WTC11 (cell line): ENCODE measurements at regions not wholly inside any gene's neighbourhood (a gene's known extent, or its start where the extent isn't known, plus 50 kb on each side); places are given as distances from the start of the nearest gene placed in this dataset.

ENCODE experiments used
- ATAC-seq: fragments of 200-7000 bp; cut with Tn5 transposase; 2 replicates; pipeline ENCODE4 v1.10.0; 2021; ENCODE audit warnings: mild to moderate bottlenecking, moderate library complexity
- CTCF ChIA-PET: fragments of 300-600 bp; sonication (Branson Sonifier 250); formaldehyde crosslinking; loops from one replicate; lab custom pipeline; 2021; ENCODE audit warnings: antibody characterized with exemption; lab: Charles Lee
- POLR2A ChIA-PET: fragments of 350-600 bp; sonication (Branson Sonifier 250); formaldehyde crosslinking; loops from one replicate; lab custom pipeline; 2021; ENCODE audit warnings: antibody characterized with exemption; lab: Charles Lee
- DNase-seq: peaks from one replicate; pipeline ENCODE4 v3.0.0; 2021; ENCODE audit warnings: low spot score
- H3K27ac Mint-ChIP-seq: 2 replicates; pipeline ENCODE4 v1.8.0; 2021; ENCODE audit warnings: mixed read lengths
- H3K27me3 Mint-ChIP-seq: 2 replicates; pipeline ENCODE4 v1.8.0; 2021; ENCODE audit warnings: low read depth, mild to moderate bottlenecking, moderate library complexity, mixed read lengths
- H3K36me3 Mint-ChIP-seq: 2 replicates; pipeline ENCODE4 v1.8.0; 2021; ENCODE audit warnings: mixed read lengths
- H3K4me1 Mint-ChIP-seq: 2 replicates; pipeline ENCODE4 v1.8.0; 2022; ENCODE audit warnings: mixed read lengths
- H3K4me3 Mint-ChIP-seq: 2 replicates; pipeline ENCODE4 v1.8.0; 2021; ENCODE audit warnings: mild to moderate bottlenecking, moderate library complexity, mixed read lengths
- H3K9me3 Mint-ChIP-seq: 2 replicates; pipeline ENCODE4 v1.8.0; 2021; ENCODE audit warnings: mixed read lengths
- AFF4 ChIP-seq: sonication (generic); formaldehyde crosslinking; IDR thresholded peaks from 2 replicates; pipeline ENCODE4 v1.8.1; 2023; ENCODE audit warnings: mild to moderate bottlenecking, missing genetic modification reagents, borderline replicate concordance
- CDX4 ChIP-seq: fragments of 250-450 bp; sonication (Bioruptor Pico); IDR thresholded peaks from 2 replicates; pipeline ENCODE4 v1.9.0; 2021; ENCODE audit warnings: moderate library complexity, mild to moderate bottlenecking, inconsistent platforms, borderline replicate concordance
- CREB1 ChIP-seq: sonication (generic); formaldehyde crosslinking; IDR thresholded peaks from 2 replicates; pipeline ENCODE4 v1.8.0; 2023; ENCODE audit warnings: mild to moderate bottlenecking, missing genetic modification reagents
- CTCF ChIP-seq: fragments of 200-600 bp; IDR thresholded peaks from 2 replicates; pipeline ENCODE4 v1.8.0; 2022; ENCODE audit warnings: antibody characterized with exemption
- E2F5 ChIP-seq: sonication (generic); formaldehyde crosslinking; IDR thresholded peaks from 2 replicates; pipeline ENCODE4 v1.8.1; 2022; ENCODE audit warnings: mild to moderate bottlenecking, moderate library complexity, missing genetic modification reagents
- FOXJ3 ChIP-seq: sonication (generic); formaldehyde crosslinking; IDR thresholded peaks from 2 replicates; pipeline ENCODE4 v1.9.0; 2021; ENCODE audit warnings: missing genetic modification reagents, mild to moderate bottlenecking, borderline replicate concordance
- IRF1 ChIP-seq: sonication (generic); formaldehyde crosslinking; IDR thresholded peaks from 2 replicates; pipeline ENCODE4 v1.8.0; 2023; ENCODE audit warnings: missing genetic modification reagents
- JUN ChIP-seq: sonication (generic); formaldehyde crosslinking; IDR thresholded peaks from 2 replicates; pipeline ENCODE4 v1.8.0; 2023; ENCODE audit warnings: mild to moderate bottlenecking, missing genetic modification reagents
- MLX ChIP-seq: sonication (generic); formaldehyde crosslinking; IDR thresholded peaks from 2 replicates; pipeline ENCODE4 v1.8.1; 2023; ENCODE audit warnings: mild to moderate bottlenecking, missing genetic modification reagents, moderate library complexity
- MYBL2 ChIP-seq: sonication (generic); formaldehyde crosslinking; IDR thresholded peaks from 2 replicates; pipeline ENCODE4 v1.8.1; 2023; ENCODE audit warnings: mild to moderate bottlenecking, moderate library complexity, missing genetic modification reagents
- NFYB ChIP-seq: sonication (generic); formaldehyde crosslinking; conservative IDR thresholded peaks from 2 replicates; pipeline ENCODE4 v1.8.0; 2022; ENCODE audit warnings: low read depth, missing genetic modification reagents
- PRRX2 ChIP-seq: fragments of 250-450 bp; sonication (Bioruptor Pico); IDR thresholded peaks from 2 replicates; pipeline ENCODE4 v1.8.0; 2021; ENCODE audit warnings: mild to moderate bottlenecking
- SOX15 ChIP-seq: fragments of 250-450 bp; sonication (Bioruptor Pico); IDR thresholded peaks from 2 replicates; pipeline ENCODE4 v1.9.0; 2021; ENCODE audit warnings: mild to moderate bottlenecking
- SP1 ChIP-seq: sonication (generic); formaldehyde crosslinking; conservative IDR thresholded peaks from 2 replicates; pipeline ENCODE4 v1.8.1; 2022; ENCODE audit warnings: missing genetic modification reagents
- TCF7 ChIP-seq: sonication (generic); formaldehyde crosslinking; IDR thresholded peaks from 2 replicates; pipeline ENCODE4 v1.8.0; 2022; ENCODE audit warnings: mild to moderate bottlenecking, low read depth, missing genetic modification reagents, moderate library complexity
- USF2 ChIP-seq: sonication (generic); formaldehyde crosslinking; IDR thresholded peaks from 2 replicates; pipeline ENCODE4 v1.8.1; 2023; ENCODE audit warnings: mild to moderate bottlenecking, missing genetic modification reagents, moderate library complexity
- ZNF281 ChIP-seq: sonication (generic); formaldehyde crosslinking; IDR thresholded peaks from 2 replicates; pipeline ENCODE4 v1.8.0; 2023; ENCODE audit warnings: mild to moderate bottlenecking, missing genetic modification reagents
- ZNF317 ChIP-seq: sonication (generic); formaldehyde crosslinking; IDR thresholded peaks from 2 replicates; pipeline ENCODE4 v1.8.1; 2023; ENCODE audit warnings: low read depth, mild to moderate bottlenecking, moderate library complexity, missing genetic modification reagents, borderline replicate concordance
- ZNF396 ChIP-seq: fragments of 250-450 bp; sonication (Bioruptor Pico); IDR thresholded peaks from 2 replicates; pipeline ENCODE4 v1.8.0; 2021; ENCODE audit warnings: mild to moderate bottlenecking, moderate library complexity, borderline replicate concordance
- ZNF671 ChIP-seq: fragments of 250-450 bp; sonication (Bioruptor Pico); IDR thresholded peaks from 2 replicates; pipeline ENCODE4 v1.8.0; 2021; ENCODE audit warnings: mild to moderate bottlenecking

- POLR2A ChIA-PET, result no interaction called here
- Mint-ChIP-seq H3K27me3 (peaks cover 5% of the 10 kb centered on the region), H3K4me1 (no peaks in the 10 kb centered on the region), H3K27ac (no peak overlapping the region), H3K4me3 (no peak overlapping the region), H3K36me3 (peaks cover 5% of the 10 kb centered on the region; the same call in 1 of the 2 replicates), H3K9me3 (peaks cover 14% of the 10 kb centered on the region)
- ATAC-seq (no peak), DNase-seq (no peak)
- TF ChIP-seq SOX15 (CRISPR knock-in tag) (no peak), CTCF (no peak), USF2 (CRISPR knock-in tag) (no peak), MYBL2 (CRISPR knock-in tag) (no peak), ZNF671 (CRISPR knock-in tag) (no peak), ZNF317 (no peak), NFYB (no peak), IRF1 (CRISPR knock-in tag) (no peak), PRRX2 (no peak), JUN (CRISPR knock-in tag) (no peak), SP1 (no peak)
- CTCF ChIA-PET, result no interaction called here
These were observed 632.7 kb downstream of the KLHL13 start for GRCh38 chrX:117483950-117484349.

- no peak overlapping the region for H3K27ac Mint-ChIP-seq
- POLR2A ChIA-PET, result no interaction called here
- CTCF ChIA-PET, result no interaction called here
- H3K27me3 Mint-ChIP-seq, result no peaks in the 10 kb centered on the region
- H3K4me3 Mint-ChIP-seq, result no peak overlapping the region
- DNase-seq (no peak), ATAC-seq (no peak)
- TF ChIP-seq ZNF671 (CRISPR knock-in tag) (no peak), FOXJ3 (CRISPR knock-in tag) (no peak), CDX4 (CRISPR knock-in tag) (no peak), ZNF281 (no peak), E2F5 (CRISPR knock-in tag) (no peak), MLX (no peak), TCF7 (CRISPR knock-in tag) (no peak), ZNF396 (no peak), SP1 (no peak), CREB1 (CRISPR knock-in tag) (no peak), AFF4 (CRISPR knock-in tag) (no peak)
- H3K9me3 Mint-ChIP-seq, result no peaks in the 10 kb centered on the region
- H3K36me3 Mint-ChIP-seq, result peaks cover 3% of the 10 kb centered on the region; the same call in 1 of the 2 replicates
- H3K4me1 Mint-ChIP-seq, result no peaks in the 10 kb centered on the region
These were observed 658.2 kb downstream of the KLHL13 start for GRCh38 chrX:117458243-117458968.
